HG02571 (cell line): ENCODE measurements at regions not wholly inside any gene's neighbourhood (a gene's known extent, or its start where the extent isn't known, plus 50 kb on each side); places are given as distances from the start of the nearest gene placed in this dataset.

Experiments
- ATAC-seq: cut with Tn5 transposase; IDR thresholded peaks from one replicate; pipeline ENCODE4 v1.9.1; 2021; ENCODE audit warnings: mild to moderate bottlenecking, moderate library complexity; ENCODE audit not compliant: unreplicated experiment

GRCh38 chr10:60572511-60573194 is 183.0 kb upstream of the ANK3 start:
- ATAC-seq = no peak

- ATAC-seq = no peak
These were observed 181.2 kb upstream of the ANK3 start for GRCh38 chr10:60570896-60571295.

- ATAC-seq = no peak
These were observed 180.7 kb upstream of the ANK3 start for GRCh38 chr10:60570272-60570865.

GRCh38 chr10:60569681-60570080 is 180.0 kb upstream of the ANK3 start:
- ATAC-seq = no peak

DNA sequence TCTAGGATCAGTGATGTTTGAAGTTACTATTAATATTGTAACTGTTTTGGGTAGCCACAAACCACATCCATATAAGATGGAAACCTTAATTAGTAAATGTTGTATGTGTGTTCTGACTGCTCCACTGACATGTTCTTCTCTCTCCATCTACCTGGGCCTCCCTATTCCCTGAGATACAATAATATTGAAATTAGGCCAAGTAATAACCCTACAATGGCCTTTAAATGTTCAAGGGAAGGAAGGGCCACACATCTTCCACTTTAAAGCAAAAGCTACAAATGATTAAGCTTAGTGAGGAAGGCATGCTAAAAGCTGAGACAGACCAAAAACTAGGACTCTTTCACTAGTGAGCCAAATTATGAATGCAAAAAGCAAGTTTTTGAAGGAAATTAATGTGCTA is 176.4 kb upstream of the ANK3 start:
- no peak for ATAC-seq

GRCh38 chr10:60565492-60565891 is 175.8 kb upstream of the ANK3 start:
- no peak for ATAC-seq

- ATAC-seq = no peak
These were observed 174.8 kb upstream of the ANK3 start for GRCh38 chr10:60564475-60564874.

- no peak for ATAC-seq
These were observed 170.8 kb upstream of the ANK3 start for GRCh38 chr10:60560451-60560850.

GRCh38 chr10:60555700-60556099 is 166.0 kb upstream of the ANK3 start:
- ATAC-seq = no peak

DNA sequence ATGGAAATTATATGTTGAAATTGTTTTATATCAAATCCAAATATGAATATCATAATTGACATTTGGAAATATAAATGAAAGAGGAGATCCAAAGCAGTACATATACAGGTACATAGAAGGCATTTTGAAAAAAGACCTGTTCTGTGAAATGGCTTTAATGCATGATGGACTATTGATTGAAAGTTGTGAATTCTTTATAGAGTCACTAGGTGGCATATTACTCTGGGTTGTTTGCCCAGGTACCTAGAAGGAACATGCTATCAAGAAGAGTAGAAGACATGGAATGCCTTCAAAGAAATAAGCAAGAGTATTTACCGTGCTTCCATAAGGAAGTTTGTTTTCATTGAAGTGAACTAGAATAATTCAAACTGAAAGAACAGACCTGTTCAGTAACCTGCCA is 160.0 kb upstream of the ANK3 start:
- no peak for ATAC-seq

DNA sequence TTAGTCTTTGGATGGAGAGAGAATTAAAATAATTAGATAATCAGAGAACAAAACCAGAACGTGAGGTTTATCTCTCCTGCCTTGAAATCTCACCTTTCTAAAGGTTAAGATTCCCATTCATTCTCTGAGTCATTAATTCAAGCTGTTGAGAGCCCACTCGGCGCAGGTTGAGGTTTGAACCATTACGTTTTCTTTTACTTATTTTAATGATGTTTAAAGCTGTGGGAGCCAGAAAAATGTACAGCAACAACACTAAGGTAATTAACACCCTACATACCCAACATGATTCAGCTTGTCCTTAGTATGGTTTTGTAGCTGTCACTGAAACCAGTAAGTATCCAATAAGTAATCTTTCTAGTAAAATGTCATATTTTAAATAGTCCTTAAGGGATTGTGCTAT is 153.0 kb upstream of the ANK3 start:
- no peak for ATAC-seq

DNA sequence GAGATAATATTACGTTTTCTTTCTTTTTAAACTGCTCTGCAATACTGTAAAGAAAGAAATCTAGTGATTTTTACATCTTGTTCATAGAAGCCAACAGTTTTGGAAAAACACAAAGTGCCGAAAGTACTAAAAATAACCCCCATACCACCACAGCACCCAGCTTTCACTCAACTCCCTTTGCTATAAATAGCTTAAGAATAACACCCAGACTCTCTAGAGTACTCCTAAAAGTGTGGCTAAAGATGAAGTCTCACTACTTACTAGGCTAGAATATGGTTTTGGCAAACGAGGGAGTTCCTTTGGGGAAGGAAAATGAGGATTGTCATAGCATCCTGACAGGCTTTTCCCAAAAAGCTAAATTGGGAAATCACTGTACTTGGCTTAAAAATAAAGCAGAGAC is 151.8 kb upstream of the ANK3 start:
- no peak for ATAC-seq

- ATAC-seq = no peak
These were observed 148.0 kb upstream of the ANK3 start for GRCh38 chr10:60537697-60538096.

GRCh38 chr10:60536529-60537114 is 146.9 kb upstream of the ANK3 start:
- ATAC-seq = no peak

- no peak for ATAC-seq
These were observed 145.8 kb upstream of the ANK3 start for GRCh38 chr10:60535427-60535826.

- ATAC-seq = no peak
These were observed 145.2 kb upstream of the ANK3 start for GRCh38 chr10:60534761-60535389.

DNA sequence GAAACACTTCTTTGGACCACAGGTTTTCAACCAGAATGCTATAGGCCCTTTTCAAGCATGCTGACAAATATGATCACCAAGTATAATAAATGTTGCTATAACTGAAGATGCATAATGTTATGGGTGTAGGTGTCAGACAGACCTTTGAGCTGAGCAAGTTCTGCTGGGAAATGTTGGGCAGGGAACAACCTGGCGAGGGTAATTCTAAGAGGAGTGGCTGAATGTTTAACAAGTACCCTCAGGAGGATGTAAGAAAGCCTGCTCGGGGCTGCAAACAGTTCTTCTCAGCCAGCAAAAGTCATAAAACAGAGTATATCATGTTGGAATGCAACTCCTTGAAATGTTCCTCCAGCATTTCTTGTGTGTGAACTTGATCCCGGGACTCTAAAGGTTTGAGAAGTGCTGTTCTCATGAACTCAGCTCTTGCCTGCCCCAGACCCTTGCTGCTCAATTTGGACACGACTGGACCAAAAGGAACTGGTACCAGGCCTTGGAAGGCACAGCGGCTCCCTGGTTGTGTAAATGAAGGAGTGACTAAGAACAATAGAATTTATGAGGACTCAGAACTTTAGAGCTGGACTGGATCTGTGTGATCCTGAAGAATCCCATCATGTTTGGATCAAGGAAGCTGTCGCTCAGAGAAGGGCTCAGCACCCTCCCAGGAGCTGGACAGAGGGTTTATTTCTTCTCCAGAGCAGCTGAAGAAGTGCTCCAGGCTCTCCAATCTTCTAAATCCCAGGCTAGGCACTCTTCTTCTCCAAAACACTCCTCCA is 143.2 kb upstream of the ANK3 start:
- no peak for ATAC-seq

GRCh38 chr10:60531006-60531405 is 141.3 kb upstream of the ANK3 start:
- ATAC-seq = no peak

- no peak for ATAC-seq
These were observed 138.0 kb upstream of the ANK3 start for GRCh38 chr10:60527676-60528075.

DNA sequence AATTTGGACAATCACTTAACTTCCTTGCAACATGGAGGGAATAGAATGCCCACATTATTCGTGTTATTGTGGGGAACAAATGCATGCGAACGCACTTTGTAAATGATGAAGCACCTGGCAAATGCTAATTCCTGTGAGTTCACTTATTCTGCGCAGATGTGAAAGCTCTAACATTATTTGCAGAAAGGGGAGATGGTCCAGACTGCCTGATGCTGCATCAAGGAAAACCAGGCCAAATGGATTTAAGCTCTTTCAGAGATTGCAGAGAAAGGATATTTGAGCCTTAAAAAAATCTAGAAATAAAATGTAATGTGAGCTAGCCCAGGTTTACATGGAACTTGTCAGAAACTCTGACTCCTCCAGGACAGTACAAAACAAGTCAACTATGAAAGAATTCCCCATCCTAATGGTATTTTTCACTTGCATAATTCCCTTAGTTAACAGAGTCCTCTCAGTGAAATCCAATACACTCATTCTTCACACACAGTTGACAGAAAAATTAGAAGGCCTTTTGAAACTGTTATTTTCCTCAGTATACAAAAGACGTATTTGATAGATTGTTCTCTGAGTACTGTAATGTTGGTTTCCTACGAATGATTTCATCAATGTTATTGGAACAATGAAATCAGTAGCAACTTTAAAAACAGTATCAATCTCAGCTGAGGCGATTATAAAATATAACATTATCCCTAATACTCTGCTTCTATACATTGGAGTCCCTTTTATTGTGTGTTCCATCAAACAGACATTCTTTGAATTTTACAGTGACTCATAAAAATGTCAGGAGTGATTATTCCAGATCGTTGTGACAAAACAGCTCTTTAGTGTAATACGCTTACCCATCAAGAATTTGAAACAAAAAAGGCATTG is 136.3 kb upstream of the ANK3 start:
- no peak for ATAC-seq
